NCI-H524 (cell line): ENCODE measurements at regions not wholly inside any gene's neighbourhood (a gene's known extent, or its start where the extent isn't known, plus 50 kb on each side); places are given as distances from the start of the nearest gene placed in this dataset.
"Not testable (repeated sequence)": the region's sequence is repeated elsewhere in the genome, so short reads cannot be mapped to it uniquely, and the experiment has no call there.

ENCODE experiments used
- DNase-seq, 2 experiments: peaks; one replicate each; lab custom pipeline; 2025; lab: John Stamatoyannopoulos, UW

GRCh38 chr14:29376237-29376636 is 551.4 kb downstream of the PRKD1 start:
- no peak for DNase-seq

- no peak for DNase-seq
Measured at GRCh38 chr14:29380826-29381225, 546.8 kb downstream of the PRKD1 start.

- no peak for DNase-seq
Measured at GRCh38 chr14:29388571-29388970, 539.1 kb downstream of the PRKD1 start.

- no peak for DNase-seq
Measured at GRCh38 chr14:29390081-29390832, 537.4 kb downstream of the PRKD1 start.

GRCh38 chr14:29391231-29391630 is 536.4 kb downstream of the PRKD1 start:
- no peak for DNase-seq

GRCh38 chr14:29391801-29392200 is 535.8 kb downstream of the PRKD1 start:
- no peak for DNase-seq

GRCh38 chr14:29392287-29392686 is 535.4 kb downstream of the PRKD1 start:
- no peak for DNase-seq

GRCh38 chr14:29403091-29403490 is 524.6 kb downstream of the PRKD1 start:
- DNase-seq, result no peak

GRCh38 chr14:29410581-29410980 is 517.1 kb downstream of the PRKD1 start:
- DNase-seq, result no peak

GRCh38 chr14:29414931-29415330 is 512.7 kb downstream of the PRKD1 start:
- not testable (repeated sequence) for DNase-seq

- DNase-seq, result no peak
Measured at GRCh38 chr14:29419736-29420135, 507.9 kb downstream of the PRKD1 start.

- DNase-seq, result no peak
Measured at GRCh38 chr14:29421156-29421728, 506.4 kb downstream of the PRKD1 start.

GRCh38 chr14:29425705-29426482 is 501.8 kb downstream of the PRKD1 start:
- DNase-seq, result peak in 1 of 2 experiments; percentile 69

- DNase-seq, result no peak
Measured at GRCh38 chr14:29442696-29443095, 485.0 kb downstream of the PRKD1 start.

GRCh38 chr14:29444216-29444615 is 483.4 kb downstream of the PRKD1 start:
- no peak for DNase-seq

- DNase-seq, result no peak
Measured at GRCh38 chr14:29444805-29445204, 482.8 kb downstream of the PRKD1 start.

- peak in 1 of 2 experiments; percentile 39 for DNase-seq
Measured at GRCh38 chr14:29446971-29447370, 480.7 kb downstream of the PRKD1 start.

GRCh38 chr14:29451941-29452340 is 475.7 kb downstream of the PRKD1 start:
- DNase-seq, result no peak

GRCh38 chr14:29453045-29453444 is 474.6 kb downstream of the PRKD1 start:
- DNase-seq, result no peak

GRCh38 chr14:29454026-29454693 is 473.5 kb downstream of the PRKD1 start:
- no peak for DNase-seq

GRCh38 chr14:29458547-29458946 is 469.1 kb downstream of the PRKD1 start:
- DNase-seq, result no peak

- DNase-seq, result no peak
Measured at GRCh38 chr14:29459531-29459930, 468.1 kb downstream of the PRKD1 start.
